Activated T-cell treated with anti-CD3 and anti-CD28 coated beads, Interleukin-2, amount 50 U/mL, for 72 hours (primary cell): ENCODE measurements at regions not wholly inside any gene's neighbourhood (a gene's known extent, or its start where the extent isn't known, plus 50 kb on each side); places are given as distances from the start of the nearest gene placed in this dataset.

Experiments
- ATAC-seq, 2 donors: fragments of 150-1000 bp; cut with Tn5 transposase; replicated peaks in 1 of 2; 2 replicates each; pipeline ENCODE4 v1.10.0; 2021; ENCODE audit warnings: moderate library complexity in 2 of 2, mild to moderate bottlenecking in 1 of 2
- DNase-seq, 2 donors: peaks; one replicate each; pipeline ENCODE4 v3.0.0; 2021 to 2022; ENCODE audit warnings: mixed read lengths in 1 of 2
- H3K27ac Mint-ChIP-seq: one replicate; pipeline ENCODE4 v1.8.0; 2022; ENCODE audit warnings: mild to moderate bottlenecking, moderate library complexity, mixed read lengths
- H3K27me3 Mint-ChIP-seq: one replicate; pipeline ENCODE4 v1.8.0; 2022; ENCODE audit warnings: low read depth, mixed read lengths
- H3K36me3 Mint-ChIP-seq, 2 donors: one replicate each; pipeline ENCODE4 v1.8.0; 2022; ENCODE audit warnings: mixed read lengths in 2 of 2, mild to moderate bottlenecking in 1 of 2; ENCODE audit not compliant: insufficient read depth in 2 of 2
- H3K4me1 Mint-ChIP-seq: one replicate; pipeline ENCODE4 v1.8.0; 2022; ENCODE audit warnings: low read depth, mixed read lengths
- H3K4me3 Mint-ChIP-seq, 2 donors: one replicate each; pipeline ENCODE4 v1.8.0; 2022; ENCODE audit warnings: mild to moderate bottlenecking in 2 of 2, mixed read lengths in 2 of 2, moderate library complexity in 2 of 2
- H3K9me3 Mint-ChIP-seq, 2 donors: one replicate each; pipeline ENCODE4 v1.8.0; 2022; ENCODE audit warnings: mixed read lengths in 2 of 2

- H3K27ac Mint-ChIP-seq = no peak overlapping the region
- DNase-seq (no peak), ATAC-seq (no peak)
- H3K4me1 Mint-ChIP-seq = no peaks in the 10 kb centered on the region
- no peaks in the 10 kb centered on the region for H3K27me3 Mint-ChIP-seq
- H3K4me3 Mint-ChIP-seq = no peak overlapping the region
- peaks cover 0 to 2% of the 10 kb centered on the region in 2 donors for H3K36me3 Mint-ChIP-seq
- peaks cover 0 to 4% of the 10 kb centered on the region in 2 donors for H3K9me3 Mint-ChIP-seq
These were observed 808.0 kb upstream of the SOX11 start for GRCh38 chr2:4884117-4884571.

DNA sequence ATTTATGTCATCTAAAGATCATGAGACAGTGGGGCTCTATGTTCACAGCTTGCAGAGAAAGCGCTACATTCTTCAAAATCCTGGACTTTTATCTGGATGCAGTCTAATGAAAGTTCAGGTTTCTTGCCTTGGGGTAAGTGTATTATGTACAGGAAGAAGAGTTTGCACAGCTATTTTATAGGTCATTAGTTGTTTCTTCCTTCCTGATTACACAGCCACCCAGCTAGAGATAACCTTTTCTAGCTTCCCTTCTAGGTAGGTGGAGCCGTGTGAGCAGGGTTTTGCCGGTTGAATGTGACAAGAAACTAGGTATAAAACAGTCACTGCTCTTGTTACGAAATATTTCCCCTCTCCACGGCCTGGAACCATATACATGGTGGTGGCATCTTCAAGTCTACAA lies 800.8 kb upstream of the SOX11 start:
- no peak overlapping the region for H3K27ac Mint-ChIP-seq
- H3K4me3 Mint-ChIP-seq = no peak overlapping the region
- peaks cover 0 to 4% of the 10 kb centered on the region in 2 donors for H3K36me3 Mint-ChIP-seq
- ATAC-seq = no peak
- no peaks in the 10 kb centered on the region for H3K27me3 Mint-ChIP-seq
- no peaks in the 10 kb centered on the region for H3K4me1 Mint-ChIP-seq
- DNase-seq = no peak
- peaks cover 0 to 2% of the 10 kb centered on the region in 2 donors for H3K9me3 Mint-ChIP-seq

DNA sequence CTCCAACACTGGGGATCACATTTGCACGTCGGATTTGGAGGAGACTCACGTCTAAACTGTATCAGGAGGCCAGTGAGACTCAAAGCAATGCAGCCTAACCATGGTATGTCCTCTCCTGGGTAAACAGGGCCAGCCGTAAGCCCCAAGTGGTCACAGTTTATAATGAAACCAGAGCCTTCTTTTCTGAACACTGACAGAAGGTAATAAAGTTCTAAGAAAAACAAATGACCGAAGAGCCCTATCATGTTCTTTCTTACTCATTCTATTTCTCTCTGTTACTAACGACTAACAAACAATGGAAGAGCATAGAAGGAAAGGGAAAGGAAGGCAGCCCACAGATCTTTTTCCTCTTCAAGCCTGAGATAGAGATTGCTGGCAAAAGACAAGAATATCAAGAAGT lies 796.8 kb upstream of the SOX11 start:
- Mint-ChIP-seq H3K9me3 (peaks cover 0 to 8% of the 10 kb centered on the region in 2 donors), H3K27ac (no peak overlapping the region), H3K4me1 (no peaks in the 10 kb centered on the region), H3K27me3 (no peaks in the 10 kb centered on the region), H3K36me3 (peaks cover 0 to 2% of the 10 kb centered on the region in 2 donors), H3K4me3 (no peak overlapping the region)
- DNase-seq (no peak), ATAC-seq (no peak)

DNA sequence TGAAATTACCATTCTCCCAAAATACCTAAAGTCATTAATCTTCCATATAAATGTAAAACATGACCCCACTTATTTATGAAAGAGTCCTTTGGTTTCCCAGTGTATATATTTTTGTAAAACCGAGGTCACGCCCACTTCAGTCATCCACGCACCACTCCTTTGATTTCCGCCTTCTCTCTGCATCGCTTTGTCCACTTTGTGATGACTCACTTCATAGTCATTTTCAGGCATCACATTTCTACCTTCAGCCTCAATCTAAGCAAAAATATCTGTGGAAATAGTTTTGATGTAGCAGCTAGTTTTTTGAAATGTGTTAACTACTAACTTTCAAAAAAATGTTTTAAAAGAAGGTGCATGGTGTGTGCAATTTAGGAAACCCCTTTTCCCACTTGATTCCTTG lies 793.5 kb upstream of the SOX11 start:
- no peak for DNase-seq
- no peaks in the 10 kb centered on the region for H3K27me3 Mint-ChIP-seq
- H3K4me1 Mint-ChIP-seq = no peaks in the 10 kb centered on the region
- H3K27ac Mint-ChIP-seq = no peak overlapping the region
- ATAC-seq = no peak
- H3K9me3 Mint-ChIP-seq = peaks cover 2 to 10% of the 10 kb centered on the region in 2 donors
- H3K4me3 Mint-ChIP-seq = no peak overlapping the region
- no peaks in the 10 kb centered on the region for H3K36me3 Mint-ChIP-seq

DNA sequence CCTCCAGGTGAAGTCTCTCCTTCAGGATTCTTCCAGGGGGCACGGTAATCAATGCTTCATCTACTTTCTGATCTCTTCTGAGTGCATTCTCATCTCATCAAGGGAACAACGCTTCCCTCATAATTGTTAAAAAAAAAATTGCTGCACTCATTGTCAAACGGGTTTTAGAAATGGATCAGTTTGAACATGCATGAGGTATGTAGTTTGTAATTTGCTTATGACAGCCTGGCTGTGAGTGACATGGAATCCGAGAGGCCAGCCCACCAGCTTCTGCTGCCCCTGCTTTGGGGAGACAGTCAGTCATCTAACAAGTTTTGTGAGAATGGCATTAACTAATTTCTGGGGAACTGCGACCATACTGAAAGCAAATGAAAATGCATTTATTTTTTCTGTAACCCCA lies 791.9 kb upstream of the SOX11 start:
- Mint-ChIP-seq H3K27ac (no peak overlapping the region), H3K27me3 (no peaks in the 10 kb centered on the region), H3K4me3 (no peak overlapping the region), H3K9me3 (peaks cover 2 to 8% of the 10 kb centered on the region in 2 donors), H3K4me1 (no peaks in the 10 kb centered on the region), H3K36me3 (no peaks in the 10 kb centered on the region)
- no peak for DNase-seq
- no peak for ATAC-seq

GRCh38 chr2:4900861-4901770 lies 791.1 kb upstream of the SOX11 start:
- no peak for DNase-seq
- Mint-ChIP-seq H3K4me1 (no peaks in the 10 kb centered on the region), H3K36me3 (no peaks in the 10 kb centered on the region), H3K27me3 (no peaks in the 10 kb centered on the region), H3K9me3 (peaks cover 2 to 11% of the 10 kb centered on the region in 2 donors), H3K27ac (no peak overlapping the region), H3K4me3 (no peak overlapping the region)
- no peak for ATAC-seq

DNA sequence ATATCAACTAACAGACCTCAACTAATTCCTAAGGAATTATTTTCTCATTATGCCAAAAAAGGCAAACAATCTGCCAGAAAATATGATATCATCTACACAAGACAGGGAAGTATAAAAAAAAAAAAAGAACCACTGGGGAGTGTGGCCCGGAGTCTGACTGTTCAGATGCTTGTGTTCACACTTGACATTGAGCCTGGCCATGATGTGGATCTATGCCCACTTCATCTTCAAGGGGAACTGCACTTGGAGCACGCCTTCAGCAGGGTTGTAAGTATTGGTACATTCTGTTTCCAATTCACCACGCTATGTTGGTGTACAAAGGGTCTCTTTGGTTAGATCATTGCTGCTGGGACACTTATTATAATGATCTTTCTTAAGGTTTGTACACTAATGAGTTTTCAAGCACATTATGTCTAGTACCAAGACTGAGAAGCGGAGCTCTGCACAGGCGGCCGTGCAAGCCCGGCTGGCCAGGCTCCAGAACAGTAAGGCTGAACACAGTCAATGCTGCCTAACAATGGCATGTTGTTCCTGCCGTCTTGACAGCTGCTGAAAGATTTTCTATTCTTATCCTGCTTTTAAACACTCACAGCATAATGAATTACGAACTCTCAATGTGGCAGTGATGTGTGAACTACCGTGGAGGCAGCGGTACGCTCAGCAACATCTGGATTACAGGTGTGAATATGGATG lies 788.4 kb upstream of the SOX11 start:
- H3K27me3 Mint-ChIP-seq = no peaks in the 10 kb centered on the region
- no peak for ATAC-seq
- DNase-seq = no peak
- H3K36me3 Mint-ChIP-seq = no peaks in the 10 kb centered on the region
- H3K27ac Mint-ChIP-seq = no peak overlapping the region
- H3K4me3 Mint-ChIP-seq = no peak overlapping the region
- peaks cover 3 to 6% of the 10 kb centered on the region in 2 donors for H3K9me3 Mint-ChIP-seq
- no peaks in the 10 kb centered on the region for H3K4me1 Mint-ChIP-seq

GRCh38 chr2:4908461-4908860 lies 783.7 kb upstream of the SOX11 start:
- H3K9me3 Mint-ChIP-seq = peaks cover 1 to 8% of the 10 kb centered on the region in 2 donors
- ATAC-seq = no peak
- DNase-seq = no peak
- H3K27ac Mint-ChIP-seq = no peak overlapping the region
- H3K4me3 Mint-ChIP-seq = no peak overlapping the region
- no peaks in the 10 kb centered on the region for H3K27me3 Mint-ChIP-seq
- H3K36me3 Mint-ChIP-seq = no peaks in the 10 kb centered on the region
- H3K4me1 Mint-ChIP-seq = no peaks in the 10 kb centered on the region

- peaks cover 3 to 8% of the 10 kb centered on the region in 2 donors for H3K9me3 Mint-ChIP-seq
- no peaks in the 10 kb centered on the region for H3K4me1 Mint-ChIP-seq
- ATAC-seq (no peak), DNase-seq (no peak)
- H3K4me3 Mint-ChIP-seq = no peak overlapping the region
- no peaks in the 10 kb centered on the region for H3K27me3 Mint-ChIP-seq
- H3K36me3 Mint-ChIP-seq = no peaks in the 10 kb centered on the region
- no peak overlapping the region for H3K27ac Mint-ChIP-seq
These were observed 782.7 kb upstream of the SOX11 start for GRCh38 chr2:4909346-4910009.

GRCh38 chr2:4914036-4914435 lies 778.1 kb upstream of the SOX11 start:
- H3K27me3 Mint-ChIP-seq = no peaks in the 10 kb centered on the region
- DNase-seq (no peak), ATAC-seq (no peak)
- no peaks in the 10 kb centered on the region for H3K4me1 Mint-ChIP-seq
- no peaks in the 10 kb centered on the region for H3K36me3 Mint-ChIP-seq
- peaks cover 6 to 8% of the 10 kb centered on the region in 2 donors for H3K9me3 Mint-ChIP-seq
- no peak overlapping the region for H3K27ac Mint-ChIP-seq
- H3K4me3 Mint-ChIP-seq = no peak overlapping the region

- H3K36me3 Mint-ChIP-seq = no peaks in the 10 kb centered on the region
- ATAC-seq = no peak
These were observed 777.6 kb upstream of the SOX11 start for GRCh38 chr2:4914551-4914950.

GRCh38 chr2:4915357-4915756 lies 776.8 kb upstream of the SOX11 start:
- no peak for DNase-seq
- Mint-ChIP-seq H3K9me3 (peaks cover 6% of the 10 kb centered on the region in 2 donors), H3K4me3 (no peak overlapping the region), H3K4me1 (no peaks in the 10 kb centered on the region), H3K27ac (no peak overlapping the region), H3K27me3 (no peaks in the 10 kb centered on the region), H3K36me3 (no peaks in the 10 kb centered on the region)
- no peak for ATAC-seq

More at GRCh38 chr2:4914551-4914950, 777.6 kb upstream of the SOX11 start:
- H3K4me1 Mint-ChIP-seq = no peaks in the 10 kb centered on the region
- H3K4me3 Mint-ChIP-seq = no peak overlapping the region
- H3K9me3 Mint-ChIP-seq = peaks cover 6 to 7% of the 10 kb centered on the region in 2 donors
- DNase-seq = no peak
- H3K27me3 Mint-ChIP-seq = no peaks in the 10 kb centered on the region
- H3K27ac Mint-ChIP-seq = no peak overlapping the region

DNA sequence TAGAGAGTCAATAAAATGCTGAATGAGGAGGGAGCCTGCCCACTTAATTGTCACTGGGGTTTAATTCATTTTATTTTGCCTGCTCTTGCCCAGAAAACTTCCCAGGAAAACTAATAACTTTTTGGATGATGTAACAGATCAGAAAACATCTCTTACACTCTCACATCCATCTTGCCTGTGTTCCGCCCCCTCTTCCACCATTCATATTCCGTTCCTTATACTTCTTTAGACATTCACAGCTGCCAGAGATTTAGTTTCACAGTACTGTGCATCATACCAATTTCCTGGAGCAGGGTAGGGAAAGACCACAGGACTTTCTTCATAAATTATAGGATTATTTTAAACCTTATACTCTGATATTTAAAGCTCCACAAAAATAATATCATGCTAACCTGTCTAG lies 776.1 kb upstream of the SOX11 start:
- no peak overlapping the region for H3K27ac Mint-ChIP-seq
- no peak for ATAC-seq
- H3K4me1 Mint-ChIP-seq = no peaks in the 10 kb centered on the region
- no peak for DNase-seq
- H3K4me3 Mint-ChIP-seq = no peak overlapping the region
- H3K9me3 Mint-ChIP-seq = peaks cover 6% of the 10 kb centered on the region in 2 donors
- H3K27me3 Mint-ChIP-seq = no peaks in the 10 kb centered on the region
- H3K36me3 Mint-ChIP-seq = no peaks in the 10 kb centered on the region
